ENCODE measurements at regions not wholly inside any gene's neighbourhood (a gene's known extent, or its start where the extent isn't known, plus 50 kb on each side); places are given as distances from the start of the nearest gene placed in this dataset.

GRCh38 chr11:114915871-114916805 is 237.8 kb downstream of the NXPE2 start:
- ATAC-seq: no peak
- Histone ChIP-seq H3K4me1 (ENCODE audit: control insufficient read depth, insufficient read depth, low read length) (no peaks in the 10 kb centered on the region), H4K20me1 (ENCODE audit: control insufficient read depth, insufficient read depth) (no peaks in the 10 kb centered on the region), H3K9ac (ENCODE audit: control insufficient read depth, insufficient read depth, low read length) (no peak overlapping the region), H3K9me3 (replicated peaks; ENCODE audit: control insufficient read depth, insufficient read depth, low read length) (no peaks in the 10 kb centered on the region), H3K36me3 (ENCODE audit: control insufficient read depth in 2 of 2, insufficient read depth in 2 of 2, low read length in 1 of 2) (no peaks in the 10 kb centered on the region), H3K4me2 (ENCODE audit: control insufficient read depth, insufficient read depth) (no peak overlapping the region), H3K4me3 (no peak overlapping the region), H3K27me3 (replicated peaks in 1 of 2; ENCODE audit: control insufficient read depth in 2 of 2, insufficient read depth in 2 of 2, low read length in 1 of 2) (0 out of 4 replicates have a peak, but pooled peaks cover 0 to 2% of the 10 kb centered on the region in 2 experiments), H2AFZ (ENCODE audit: control insufficient read depth, low read depth, low read length) (no peak overlapping the region), H3K79me2 (ENCODE audit: control insufficient read depth, insufficient read depth, low read length) (no peaks in the 10 kb centered on the region), H3K27ac (ENCODE audit: control insufficient read depth, insufficient read depth) (no peak overlapping the region)
- DNase-seq (ENCODE audit: low read depth, low spot score): no peak
- no peak for FAIRE-seq
- in situ Hi-C loops (cut with MboI) (no loop called here), intact Hi-C loops (cut with micrococcal nuclease; ENCODE audit: unreplicated experiment) (no loop called here)
- WGBS (ENCODE audit: insufficient coverage, insufficient replicate concordance, low lambda C conversion rate, missing lambda C conversion rate): 18% methylated on average over 13 of the region's 13 CpGs
- TF ChIP-seq BHLHE40 (IDR thresholded peaks at IDR 0.05; ENCODE audit: borderline replicate concordance in 1 of 2, low read depth in 2 of 2, low read length in 1 of 2) (no peak), NR2C1 (IDR thresholded peaks at IDR 0.05) (no peak), KAT2A (conservative IDR thresholded peaks at IDR 0.05; ENCODE audit: control insufficient read depth, low read depth, low read length) (no peak), CHD2 (IDR thresholded peaks at IDR 0.05; ENCODE audit: borderline replicate concordance, low read depth, low read length) (no peak), IRF5 (IDR thresholded peaks at IDR 0.05; ENCODE audit: borderline replicate concordance) (no peak), ZNF274 (IDR thresholded peaks at IDR 0.05; ENCODE audit: insufficient read depth, insufficient read length) (no peak), JUNB (IDR thresholded peaks at IDR 0.05) (no peak), ZNF622 (IDR thresholded peaks at IDR 0.05) (no peak), SRF (IDR thresholded peaks at IDR 0.05; ENCODE audit: low read depth in 2 of 2, low read length in 2 of 2) (no peak), SIX5 (IDR thresholded peaks at IDR 0.05; ENCODE audit: low read depth, low read length, severe bottlenecking) (no peak), TCF12 (IDR thresholded peaks at IDR 0.05; ENCODE audit: low read depth, low read length) (no peak), ZBED1 (IDR thresholded peaks at IDR 0.05; ENCODE audit: borderline replicate concordance) (no peak), KDM1A (IDR thresholded peaks at IDR 0.05; ENCODE audit: borderline replicate concordance) (no peak), YY1 (IDR thresholded peaks at IDR 0.05; ENCODE audit: low read depth, low read length) (no peak), NR2C2 (IDR thresholded peaks at IDR 0.05; ENCODE audit: borderline replicate concordance, control insufficient read depth, insufficient read length, low read depth) (no peak), HSF1 (IDR thresholded peaks at IDR 0.05; ENCODE audit: low read depth, low read length) (no peak)
- TF ChIP-seq, protein P1, sequence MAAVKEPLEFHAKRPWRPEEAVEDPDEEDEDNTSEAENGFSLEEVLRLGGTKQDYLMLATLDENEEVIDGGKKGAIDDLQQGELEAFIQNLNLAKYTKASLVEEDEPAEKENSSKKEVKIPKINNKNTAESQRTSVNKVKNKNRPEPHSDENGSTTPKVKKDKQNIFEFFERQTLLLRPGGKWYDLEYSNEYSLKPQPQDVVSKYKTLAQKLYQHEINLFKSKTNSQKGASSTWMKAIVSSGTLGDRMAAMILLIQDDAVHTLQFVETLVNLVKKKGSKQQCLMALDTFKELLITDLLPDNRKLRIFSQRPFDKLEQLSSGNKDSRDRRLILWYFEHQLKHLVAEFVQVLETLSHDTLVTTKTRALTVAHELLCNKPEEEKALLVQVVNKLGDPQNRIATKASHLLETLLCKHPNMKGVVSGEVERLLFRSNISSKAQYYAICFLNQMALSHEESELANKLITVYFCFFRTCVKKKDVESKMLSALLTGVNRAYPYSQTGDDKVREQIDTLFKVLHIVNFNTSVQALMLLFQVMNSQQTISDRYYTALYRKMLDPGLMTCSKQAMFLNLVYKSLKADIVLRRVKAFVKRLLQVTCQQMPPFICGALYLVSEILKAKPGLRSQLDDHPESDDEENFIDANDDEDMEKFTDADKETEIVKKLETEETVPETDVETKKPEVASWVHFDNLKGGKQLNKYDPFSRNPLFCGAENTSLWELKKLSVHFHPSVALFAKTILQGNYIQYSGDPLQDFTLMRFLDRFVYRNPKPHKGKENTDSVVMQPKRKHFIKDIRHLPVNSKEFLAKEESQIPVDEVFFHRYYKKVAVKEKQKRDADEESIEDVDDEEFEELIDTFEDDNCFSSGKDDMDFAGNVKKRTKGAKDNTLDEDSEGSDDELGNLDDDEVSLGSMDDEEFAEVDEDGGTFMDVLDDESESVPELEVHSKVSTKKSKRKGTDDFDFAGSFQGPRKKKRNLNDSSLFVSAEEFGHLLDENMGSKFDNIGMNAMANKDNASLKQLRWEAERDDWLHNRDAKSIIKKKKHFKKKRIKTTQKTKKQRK (IDR thresholded peaks at IDR 0.05; ENCODE audit: low read depth, low read length): no peak
- ChIA-PET CTCF (no interaction called here), SMC1A (ENCODE audit: uncharacterized antibody, unreplicated experiment) (interaction anchor here (0.6 kb wide), 1 partner anchor 1391 kb away, joined by 3 read pairs; no protein-coding TSS in a partner anchor), POLR2A (no interaction called here), RAD21 (ENCODE audit: unreplicated experiment) (no interaction called here)
- BruUV-seq (replicated peaks): no TSS peak

Data from GM12878 (cell line).